ENCODE measurements at regions not wholly inside any gene's neighbourhood (a gene's known extent, or its start where the extent isn't known, plus 50 kb on each side); places are given as distances from the start of the nearest gene placed in this dataset.
"Not testable (repeated sequence)": the region's sequence is repeated elsewhere in the genome, so short reads cannot be mapped to it uniquely, and the experiment has no call there.

DNA sequence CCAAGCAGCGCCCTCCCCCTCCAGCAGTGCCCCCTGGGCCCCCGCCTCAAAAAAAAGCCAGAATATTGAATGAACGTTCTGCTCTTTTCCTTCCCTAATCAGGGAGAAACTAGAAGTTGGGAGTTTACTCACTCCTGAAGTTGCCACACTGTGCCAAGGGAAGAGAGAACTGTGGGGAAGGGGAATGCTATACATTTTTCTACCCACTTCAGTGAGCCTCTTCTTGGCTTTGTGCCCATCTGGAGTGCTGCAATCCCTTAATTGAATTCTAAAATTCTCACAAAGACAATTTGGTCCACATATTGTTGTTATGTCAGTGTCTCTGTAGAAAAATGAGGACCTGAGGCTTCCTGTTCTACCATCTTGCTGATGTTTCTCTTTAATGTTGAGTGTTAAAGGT is 443.7 kb downstream of the DIRAS2 start:
- DNase-seq, result no peak

DNA sequence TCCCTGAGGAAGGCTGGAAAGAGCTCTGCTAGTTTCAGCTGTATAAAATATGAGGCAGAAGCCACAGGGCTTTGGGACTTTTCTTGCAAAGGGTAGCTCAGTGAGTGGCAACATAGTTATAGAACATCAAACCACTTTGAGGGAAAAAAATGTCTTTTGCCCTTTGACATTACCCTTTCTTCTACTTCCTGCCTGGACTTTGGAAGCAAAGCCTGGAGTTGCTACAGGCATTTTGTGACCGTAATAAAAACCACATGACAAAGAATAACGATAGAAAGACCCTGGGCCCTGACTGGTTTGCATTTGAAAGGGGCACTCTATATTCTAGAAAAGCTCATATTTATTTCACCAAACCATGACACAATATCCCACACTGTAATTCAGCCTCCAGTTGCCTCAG is 440.9 kb downstream of the DIRAS2 start:
- no peak for DNase-seq

DNA sequence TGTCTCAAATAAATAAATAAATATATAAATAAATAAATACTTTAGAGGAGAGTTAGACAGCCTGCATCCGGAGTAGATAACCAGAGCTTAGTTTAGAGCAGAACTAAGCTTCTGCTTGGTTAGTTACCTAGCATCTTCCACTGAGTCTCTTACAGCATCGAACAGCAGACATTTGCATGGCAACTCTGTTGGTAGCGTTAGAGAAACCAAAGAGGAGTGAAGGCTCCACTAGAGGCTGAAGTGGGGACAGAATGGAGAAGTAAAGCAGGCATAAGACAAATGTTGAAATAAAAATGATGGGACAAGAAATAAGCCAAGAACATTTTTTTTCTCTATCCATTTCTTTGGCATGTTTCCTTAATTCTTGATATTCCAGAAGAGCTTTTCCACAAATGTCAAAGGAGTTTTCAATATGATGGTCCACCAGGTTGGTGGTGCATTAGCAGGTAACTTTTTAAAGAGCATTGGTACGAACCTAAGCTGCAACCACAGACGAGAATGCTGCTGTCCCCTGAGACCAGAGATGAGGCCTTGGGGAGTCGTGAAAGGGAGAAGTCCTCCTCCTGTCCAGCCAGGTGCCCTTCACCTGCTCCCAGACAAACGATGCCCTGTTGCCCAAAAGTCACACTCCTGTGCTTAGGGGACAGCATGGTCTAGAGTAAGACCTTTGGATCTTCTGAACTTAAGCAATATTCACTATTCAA is 438.3 kb downstream of the DIRAS2 start:
- DNase-seq, result no peak

DNA sequence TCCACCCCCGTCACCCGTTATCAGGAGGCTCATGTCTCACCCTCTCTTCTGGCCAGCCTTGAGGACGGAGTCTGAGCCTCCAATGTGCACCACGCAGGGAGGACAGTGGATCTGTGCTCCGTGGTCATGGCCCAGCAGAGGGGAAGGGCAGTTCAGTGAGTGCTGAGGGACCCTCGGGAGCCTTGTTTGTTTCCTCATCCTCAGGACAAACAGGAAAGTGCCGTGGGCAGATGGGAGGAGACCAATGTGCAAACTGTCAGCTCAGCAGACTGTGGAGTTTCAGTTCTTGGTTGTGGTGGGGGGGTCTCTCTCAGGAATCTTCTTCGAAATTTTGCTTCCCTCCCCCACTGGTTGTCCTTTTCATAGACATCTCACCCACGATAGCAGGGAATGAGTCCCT is 429.6 kb downstream of the DIRAS2 start:
- not testable (repeated sequence) for DNase-seq

DNA sequence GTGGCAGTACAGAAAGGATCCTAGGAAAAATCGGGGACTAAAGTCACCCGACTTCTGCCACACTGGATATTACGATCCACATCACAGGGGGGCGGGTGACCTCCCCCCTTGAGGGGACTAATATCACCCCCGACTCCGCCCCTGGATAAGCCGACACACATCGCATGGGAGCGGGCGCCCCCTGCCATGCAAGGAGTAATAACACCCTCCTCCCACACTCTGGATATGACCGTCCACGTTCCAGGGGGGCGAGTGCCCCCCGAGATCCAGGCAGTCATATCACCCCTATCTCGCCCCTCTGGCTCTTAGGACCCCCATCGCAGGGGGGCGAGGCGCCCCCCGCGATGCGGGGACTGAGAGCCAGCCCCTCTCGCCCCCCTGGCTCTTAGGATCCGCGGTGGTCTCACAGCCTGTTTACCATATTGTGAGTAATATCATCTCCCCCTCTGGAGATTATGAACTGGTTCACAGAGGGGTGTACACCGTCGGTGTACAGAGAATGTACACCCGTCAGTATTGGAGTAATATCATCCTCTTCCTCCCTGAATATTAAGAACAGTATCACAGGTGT is 423.0 kb downstream of the DIRAS2 start:
- DNase-seq, result no peak

DNA sequence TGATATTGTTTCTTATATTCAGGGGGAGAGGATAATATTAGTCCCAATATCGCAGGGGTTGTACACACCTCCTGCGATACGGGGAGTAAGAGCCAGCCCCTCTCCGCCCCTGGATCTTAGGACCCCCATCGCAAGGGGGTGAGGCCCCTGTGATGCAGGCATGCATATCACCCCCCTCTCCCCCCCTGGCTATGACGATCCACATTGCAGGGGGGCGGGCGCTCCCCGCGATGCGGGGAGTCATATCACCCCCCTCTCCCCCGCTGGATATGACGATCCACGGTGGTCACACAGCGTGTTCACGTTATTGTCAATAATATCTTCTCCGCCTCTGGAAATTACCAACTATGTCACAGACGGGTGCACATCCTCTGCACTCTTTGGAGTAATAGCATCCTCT is 420.7 kb downstream of the DIRAS2 start:
- not testable (repeated sequence) for DNase-seq

DNA sequence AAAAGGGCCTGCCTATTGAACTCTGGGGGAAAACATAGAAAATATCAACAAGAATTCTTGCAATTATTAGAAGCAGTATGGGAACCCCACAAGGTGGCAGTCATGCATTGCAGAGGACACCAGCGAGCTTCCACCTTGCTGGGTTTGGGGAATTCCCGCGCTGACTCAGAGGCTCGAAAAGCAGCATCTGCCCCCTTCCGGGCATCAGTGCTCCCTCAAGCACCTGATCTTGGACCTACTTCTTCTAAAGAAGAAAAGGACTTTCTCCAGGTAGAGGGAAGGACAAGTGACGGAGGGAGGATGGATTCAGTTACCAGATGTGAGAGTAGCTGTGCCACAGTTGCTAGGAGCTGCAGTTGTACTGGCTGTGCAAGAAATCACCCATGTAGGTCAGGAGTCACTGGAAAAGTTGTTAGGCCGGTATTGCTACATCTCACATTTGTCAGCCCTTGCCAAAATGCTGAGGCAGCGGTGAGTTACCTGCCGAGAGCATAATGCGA is 415.7 kb downstream of the DIRAS2 start:
- DNase-seq, result peak; percentile 72

DNA sequence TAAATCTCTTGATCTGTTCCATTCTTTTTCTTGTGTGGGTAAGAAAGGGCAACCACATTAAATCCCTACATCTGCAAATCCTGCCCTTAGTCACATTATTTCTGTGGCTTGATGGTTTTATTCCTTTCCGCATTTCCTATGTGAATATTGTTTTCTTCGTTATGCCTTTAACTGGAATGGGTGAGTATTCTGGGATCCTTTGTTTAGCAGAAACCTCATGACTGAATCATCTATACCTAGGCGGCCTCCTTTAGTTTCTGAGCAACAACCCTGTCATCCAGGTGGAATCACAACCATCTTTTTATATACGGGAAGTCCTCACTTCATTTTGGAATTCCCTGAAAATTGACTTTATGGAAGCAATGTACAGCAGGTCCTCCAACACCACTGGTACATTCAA is 409.5 kb downstream of the DIRAS2 start:
- DNase-seq, result not testable (repeated sequence)

DNA sequence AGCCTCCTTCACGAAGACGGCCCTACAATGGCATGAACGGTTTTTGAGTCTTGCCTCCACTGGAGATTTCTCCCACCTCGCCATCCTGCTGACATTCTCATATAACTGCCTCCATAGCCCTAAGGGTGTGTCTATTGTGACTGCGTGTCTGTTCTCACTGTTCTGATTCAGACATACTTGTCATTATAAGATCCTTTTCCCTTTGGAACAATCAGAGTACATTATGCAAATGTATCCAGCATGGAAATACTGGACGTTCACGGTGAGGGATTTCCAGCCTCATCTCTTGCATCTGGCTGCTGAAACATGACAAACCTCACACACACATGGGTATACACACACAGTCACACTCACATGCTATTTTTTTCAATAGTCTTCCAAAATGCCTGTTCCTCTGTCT is 402.1 kb downstream of the DIRAS2 start:
- DNase-seq, result no peak

DNA sequence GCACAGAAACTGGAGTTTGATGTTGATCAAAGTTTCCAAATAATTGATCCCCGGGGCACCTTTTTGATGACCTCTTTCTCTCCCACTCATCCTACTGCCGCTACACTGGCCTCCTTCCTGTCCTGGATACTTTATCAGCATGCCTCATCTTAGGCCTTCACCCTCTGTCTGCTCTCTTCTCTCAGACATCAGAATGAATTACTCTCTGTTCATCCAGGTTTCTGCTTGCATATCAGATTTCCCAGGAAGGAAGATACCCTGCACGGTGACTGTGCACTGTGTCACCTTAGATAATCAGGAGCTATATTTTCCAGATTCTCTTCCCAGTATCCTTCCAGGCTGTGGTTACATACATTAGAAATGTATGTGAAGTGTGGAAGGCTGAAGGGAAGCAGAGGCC is 397.0 kb downstream of the DIRAS2 start:
- no peak for DNase-seq

DNA sequence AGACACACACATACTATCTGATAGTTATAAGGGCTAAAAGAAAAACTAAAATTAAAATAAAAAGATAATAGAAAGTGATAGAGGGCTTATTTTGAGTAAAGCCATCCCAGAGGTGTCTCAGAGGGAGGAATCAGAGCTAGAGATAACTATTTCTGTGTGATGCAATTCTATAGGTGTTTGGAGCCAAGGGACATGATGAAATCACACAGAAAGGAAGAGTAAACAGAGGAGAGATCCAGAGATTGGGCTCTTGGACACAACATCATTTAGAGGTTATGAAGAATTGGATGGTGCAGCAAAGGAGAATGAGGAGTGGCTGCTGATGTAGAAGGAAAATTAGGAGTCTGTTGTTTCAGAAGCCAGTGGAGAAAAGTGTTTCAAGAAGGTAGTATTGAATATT is 393.5 kb downstream of the DIRAS2 start:
- no peak for DNase-seq

DNA sequence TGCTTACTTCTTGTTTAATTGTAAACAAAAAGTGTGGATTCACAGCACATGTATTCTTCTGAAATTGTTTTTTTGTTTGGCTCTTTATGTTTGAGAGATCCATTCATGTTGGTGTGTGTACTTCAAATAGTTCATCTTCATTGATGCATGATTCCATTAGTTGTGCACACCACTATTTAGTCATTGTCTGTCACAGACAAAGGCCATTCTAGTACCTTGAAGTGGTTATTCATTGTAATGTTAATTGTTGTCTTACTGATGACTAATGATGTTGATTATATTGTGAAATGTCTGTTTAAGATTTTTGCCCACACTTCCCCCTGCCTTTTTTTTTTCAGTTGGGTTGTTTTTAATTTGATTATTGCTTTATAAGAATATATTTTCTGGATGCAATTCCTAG is 391.3 kb downstream of the DIRAS2 start:
- no peak for DNase-seq

DNA sequence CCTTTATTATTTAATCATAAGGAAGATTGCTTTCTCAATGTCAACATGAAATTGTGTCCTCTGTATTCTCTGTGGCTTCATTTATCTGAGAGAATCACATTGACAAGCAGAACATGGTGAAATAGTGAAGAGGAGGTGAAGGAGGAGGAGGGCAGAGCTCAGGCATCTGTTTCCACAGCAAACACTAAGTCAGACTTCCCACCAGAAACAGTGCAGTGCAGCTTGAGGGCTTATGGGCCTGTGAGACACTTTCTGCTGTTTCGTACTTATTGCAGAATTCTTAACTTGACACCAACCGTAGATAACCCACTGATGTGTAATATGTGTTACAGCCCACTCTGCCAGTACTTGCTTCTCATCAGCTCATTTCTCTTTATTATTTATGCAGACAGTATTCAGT is 386.3 kb downstream of the DIRAS2 start:
- DNase-seq, result no peak

DNA sequence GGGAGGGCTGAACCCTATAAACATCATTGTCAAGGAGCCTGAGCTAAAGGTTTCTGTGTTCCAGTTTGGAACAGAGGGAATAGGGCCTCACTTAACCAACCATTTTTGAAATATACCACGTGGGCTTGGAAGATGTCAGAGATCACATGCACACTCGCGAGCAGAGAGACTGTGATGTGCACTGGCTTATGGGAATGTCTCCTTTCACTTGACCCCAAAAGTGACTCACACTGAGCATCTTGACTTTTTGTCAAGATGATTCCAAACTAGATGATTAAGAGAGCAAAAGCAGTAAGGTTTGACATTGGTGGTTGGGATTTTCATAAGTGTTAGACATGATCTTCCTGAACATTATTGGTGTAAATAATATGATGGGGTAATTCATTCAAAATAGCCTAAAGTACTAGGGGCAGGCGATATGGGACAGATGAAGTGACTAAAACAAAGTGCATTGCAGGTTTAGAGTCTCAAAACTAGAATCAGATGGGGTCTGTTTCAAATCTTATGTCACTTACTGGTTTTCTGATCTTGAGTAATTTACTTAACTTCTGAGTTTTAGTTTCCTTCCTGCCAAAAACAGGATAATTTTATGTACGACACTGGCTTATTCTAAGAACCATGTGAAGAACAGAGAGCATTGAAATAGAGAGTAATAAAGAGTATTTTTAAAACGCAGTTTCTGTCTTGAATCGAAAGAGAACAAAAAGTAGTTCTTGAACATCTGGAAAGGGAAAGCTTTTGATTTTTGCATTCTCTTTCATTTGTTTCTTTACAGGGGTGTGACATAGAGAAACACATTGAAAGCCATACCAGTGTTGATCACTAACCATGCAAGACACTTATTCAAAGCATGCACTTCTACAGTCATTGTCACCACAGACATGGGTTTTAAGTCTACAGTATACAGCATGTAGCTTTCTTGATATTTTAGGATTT is 383.0 kb downstream of the DIRAS2 start:
- no peak for DNase-seq

DNA sequence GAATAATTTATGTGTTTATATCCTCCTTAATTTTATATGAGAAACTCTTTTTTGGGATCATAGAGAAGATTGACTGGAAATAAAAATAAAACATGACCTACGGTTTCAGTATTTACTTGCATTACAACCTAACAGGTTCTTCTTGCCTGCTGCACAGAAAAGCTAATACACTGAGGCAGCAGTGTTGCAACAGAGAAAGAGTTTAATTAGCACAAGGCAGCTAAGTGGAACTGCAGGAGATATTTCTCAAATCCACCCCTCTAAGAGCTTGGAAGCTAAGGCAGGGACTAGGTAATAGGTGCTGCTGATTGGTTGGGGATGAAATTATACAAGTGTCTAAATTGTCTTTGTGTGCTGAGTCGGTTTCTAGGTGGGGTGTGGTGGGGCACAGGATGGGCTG is 380.9 kb downstream of the DIRAS2 start:
- DNase-seq, result no peak

DNA sequence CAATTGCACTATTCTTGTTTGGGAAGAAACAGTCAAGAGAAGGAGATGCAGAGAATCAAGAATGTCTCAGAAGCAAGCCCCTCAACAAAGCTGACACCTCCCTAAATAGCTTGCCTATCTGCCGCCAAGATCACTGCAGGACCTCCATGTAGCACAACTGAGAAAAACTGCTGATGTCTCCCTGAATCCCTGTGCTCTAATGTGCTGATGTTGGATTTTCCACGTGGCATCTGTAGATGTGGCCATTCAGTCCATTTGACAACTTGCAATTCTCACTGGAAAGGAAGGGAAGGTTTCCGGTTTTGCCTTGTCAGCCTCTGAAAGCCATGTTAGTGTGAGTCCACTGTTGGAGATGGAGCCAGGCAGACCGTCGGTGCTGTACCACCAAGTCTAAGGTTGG is 374.0 kb downstream of the DIRAS2 start:
- DNase-seq, result no peak

DNA sequence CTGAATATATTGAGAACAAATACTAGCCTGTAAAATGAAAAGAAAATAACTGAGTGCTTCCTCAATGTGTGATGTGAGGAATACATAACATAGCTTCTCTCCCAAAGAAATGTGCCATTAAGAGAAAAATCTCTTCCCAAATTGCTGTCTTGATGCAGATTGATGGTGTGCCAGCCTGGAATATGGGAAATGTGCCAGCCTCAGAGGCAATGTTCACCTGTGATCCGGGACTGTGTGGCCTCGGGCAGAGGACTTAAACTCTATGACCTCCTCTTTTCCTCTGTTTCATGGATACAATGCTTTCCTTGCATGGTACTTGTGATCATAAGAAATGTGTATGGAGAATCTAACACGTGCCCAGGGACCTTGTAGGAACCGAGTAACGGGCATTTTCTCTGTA is 370.9 kb downstream of the DIRAS2 start:
- no peak for DNase-seq

DNA sequence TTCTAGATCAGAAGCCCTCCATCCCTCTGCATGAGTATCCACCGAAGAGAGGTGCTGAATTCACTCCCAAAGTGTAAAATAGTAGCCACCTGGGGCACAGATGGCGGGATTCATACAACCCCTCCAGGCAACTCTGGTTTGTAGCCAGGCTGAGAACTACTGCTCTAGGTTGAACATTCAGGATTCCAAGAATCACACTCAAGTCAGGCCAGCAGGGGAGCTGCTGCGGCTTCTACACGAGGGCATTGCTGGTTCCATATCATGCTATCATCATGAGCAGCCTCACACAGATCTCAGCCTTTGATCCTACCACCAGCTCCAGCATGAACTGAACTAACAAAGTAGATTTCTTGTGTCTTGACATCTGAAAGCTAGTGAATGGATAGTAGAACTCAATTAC is 367.9 kb downstream of the DIRAS2 start:
- no peak for DNase-seq

DNA sequence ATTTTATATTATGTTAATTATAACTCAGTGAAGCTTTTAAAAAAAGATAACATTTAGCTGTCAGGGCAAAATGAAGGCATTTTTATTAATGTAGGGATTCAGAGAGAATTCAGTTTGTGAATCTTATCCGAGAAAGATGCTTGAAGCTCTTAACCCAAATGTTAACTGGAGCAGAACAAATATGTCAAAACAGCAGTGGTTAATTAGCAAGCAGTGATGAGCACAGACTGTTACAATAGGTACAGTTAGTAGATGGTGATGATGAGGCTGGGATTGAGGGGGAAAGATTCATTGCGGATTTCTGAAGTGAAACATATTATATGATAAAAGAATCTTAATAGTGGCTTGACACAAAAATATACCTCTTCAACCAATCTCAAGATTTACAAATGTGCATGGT is 356.7 kb downstream of the DIRAS2 start:
- no peak for DNase-seq

DNA sequence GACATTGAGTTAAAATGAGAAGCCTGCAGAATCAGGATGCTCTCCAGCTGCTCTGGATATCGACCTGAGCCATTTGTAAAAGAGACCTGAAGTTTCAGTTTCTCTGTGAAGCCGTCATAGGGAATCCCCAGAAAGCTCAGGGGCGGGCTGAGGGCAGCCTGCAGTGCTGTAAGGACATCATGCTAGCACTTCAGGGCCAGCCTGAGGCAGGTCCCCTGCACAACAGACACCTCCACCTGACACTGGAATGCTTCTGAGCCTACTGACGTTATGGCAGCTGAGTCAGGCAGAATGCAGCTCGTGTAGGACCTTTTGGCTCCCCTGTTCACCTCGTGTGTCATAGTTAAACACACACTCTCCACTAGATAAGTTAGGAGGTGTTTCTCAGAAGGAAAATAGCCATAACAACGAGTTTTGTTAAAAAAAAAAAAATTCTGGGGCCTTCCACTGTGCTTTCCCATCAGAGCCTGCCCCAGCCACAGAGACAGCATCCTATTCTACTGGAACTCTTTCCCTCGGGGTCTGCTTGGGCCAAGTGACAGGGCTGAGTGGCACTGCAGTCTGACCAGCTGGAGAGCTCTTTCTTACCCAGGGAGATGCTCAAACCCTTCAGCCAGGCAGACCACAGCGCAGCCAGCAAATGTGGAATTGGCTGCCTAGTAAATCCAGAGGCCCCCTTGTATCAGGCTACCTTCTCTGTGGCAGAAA is 354.9 kb downstream of the DIRAS2 start:
- DNase-seq, result no peak

DNA sequence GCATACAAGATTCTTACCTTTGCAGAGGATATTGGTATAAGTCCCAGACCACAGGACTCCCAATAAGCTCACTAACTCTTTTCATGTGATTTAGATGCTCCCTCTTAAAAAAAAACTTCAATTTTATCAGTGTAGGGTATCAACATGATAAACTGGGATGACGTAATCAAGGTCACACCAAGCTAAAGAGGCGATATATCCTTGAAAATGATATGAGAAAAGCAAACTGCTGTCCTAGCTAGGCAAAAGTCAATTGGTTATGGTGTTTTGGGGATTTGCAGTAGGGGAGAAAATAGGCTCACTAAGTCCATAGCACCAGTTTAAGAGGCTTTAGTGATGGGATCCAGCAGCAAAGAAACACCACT is 354.4 kb downstream of the DIRAS2 start:
- no peak for DNase-seq

DNA sequence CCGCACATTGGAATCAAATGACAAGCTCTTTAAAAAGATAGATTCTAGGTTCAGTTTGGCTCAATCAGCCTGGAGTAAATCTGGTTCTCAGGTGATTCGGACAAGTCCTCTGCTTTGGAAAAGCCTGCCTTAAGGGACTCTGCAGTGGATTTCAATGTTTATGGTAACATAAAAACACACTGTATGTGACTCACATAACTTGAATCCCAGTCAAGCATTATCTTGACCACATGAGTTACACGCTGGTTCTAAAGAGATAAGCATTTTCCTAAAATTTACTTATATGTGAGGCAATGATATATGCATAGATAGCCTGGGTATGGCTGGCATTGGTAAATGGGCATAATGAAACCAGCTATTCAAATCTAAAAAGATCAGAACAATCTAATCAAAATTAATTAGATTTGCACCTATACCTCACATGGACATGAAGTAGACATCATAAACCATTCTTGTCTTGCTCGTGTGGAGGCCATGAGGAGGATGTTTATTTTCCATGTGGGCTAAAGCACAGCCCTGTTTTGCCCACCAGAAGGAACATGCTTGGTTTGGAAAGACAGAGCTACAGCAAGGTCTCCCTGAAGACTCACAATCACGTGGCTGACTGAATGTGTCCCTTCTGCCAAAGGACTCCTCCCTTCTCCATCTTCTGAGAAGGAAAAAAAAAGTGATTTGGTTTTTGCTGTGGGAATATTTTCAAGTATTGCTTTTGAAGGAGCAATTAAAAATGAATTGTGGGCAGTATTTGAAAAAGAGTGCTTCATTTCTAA is 351.7 kb downstream of the DIRAS2 start:
- DNase-seq, result no peak

DNA sequence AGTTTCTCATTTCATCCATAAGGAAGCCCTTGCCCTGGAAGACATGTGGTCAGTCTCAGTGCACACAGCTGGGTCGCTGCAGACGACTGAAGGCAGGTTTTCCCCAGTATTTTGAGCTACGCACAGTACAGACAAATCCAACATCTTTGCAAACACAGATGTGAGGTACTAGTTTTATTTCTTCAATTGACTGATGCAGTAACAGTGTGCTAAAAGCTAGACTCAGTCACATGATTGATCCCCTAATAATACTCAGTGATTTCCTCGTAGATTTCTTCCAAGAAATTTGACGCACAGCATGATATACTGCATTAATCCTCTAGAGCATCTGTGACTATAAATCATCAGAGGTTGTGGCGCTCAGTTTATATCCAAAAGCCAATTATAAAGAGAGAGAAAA is 346.1 kb downstream of the DIRAS2 start:
- no peak for DNase-seq
